CD4-positive, alpha-beta T cell (primary cell): ENCODE measurements at regions not wholly inside any gene's neighbourhood (a gene's known extent, or its start where the extent isn't known, plus 50 kb on each side); places are given as distances from the start of the nearest gene placed in this dataset.

Source experiments
- ATAC-seq: fragments of 200-7000 bp; cut with Tn5 transposase; one replicate; pipeline ENCODE4 v1.10.0; 2022; ENCODE audit warnings: mild to moderate bottlenecking; ENCODE audit not compliant: poor library complexity
- CTCF ChIA-PET: fragments of 350-600 bp; sonication (Branson Sonifier 250); formaldehyde crosslinking; loops from one replicate; lab custom pipeline; 2021; ENCODE audit warnings: antibody characterized with exemption, inconsistent platforms; lab: Charles Lee
- POLR2A ChIA-PET: fragments of 350-600 bp; sonication (Branson Sonifier 250); formaldehyde crosslinking; loops from one replicate; lab custom pipeline; 2021; ENCODE audit warnings: antibody characterized with exemption, inconsistent platforms; lab: Charles Lee
- DNase-seq, 14 experiments: peaks; one replicate each; pipeline ENCODE4 v3.0.0-alpha.2; 2013 to 2020; ENCODE audit warnings: mixed read lengths in 2 of 14
- H3K27ac ChIP-seq, 2 donors: one replicate each; pipeline versions ENCODE4 v1.5.1 to v1.7.0; 2013; ENCODE audit warnings: low read length in 2 of 2, low read depth in 1 of 2, mild to moderate bottlenecking in 1 of 2
- H3K27me3 ChIP-seq, 2 experiments: 1 replicate in 1 of 2; 2 replicates in 1 of 2; pipeline versions ENCODE4 v1.6.1 to v1.7.0; 2013; ENCODE audit warnings: low read length in 2 of 2, control low read depth in 1 of 2, mild to moderate bottlenecking in 1 of 2, moderate library complexity in 1 of 2; ENCODE audit not compliant: insufficient read depth in 2 of 2, control insufficient read depth in 1 of 2
- H3K36me3 ChIP-seq: one replicate; pipeline ENCODE4 v1.6.1; 2013; ENCODE audit warnings: low read length, control low read depth; ENCODE audit not compliant: insufficient read depth
- H3K4me1 ChIP-seq: one replicate; pipeline ENCODE4 v1.6.1; 2013; ENCODE audit warnings: low read length, control low read depth; ENCODE audit not compliant: insufficient read depth
- H3K4me3 ChIP-seq: one replicate; pipeline ENCODE4 v1.5.1; 2013; ENCODE audit warnings: mild to moderate bottlenecking, low read length, moderate library complexity
- H3K9me3 ChIP-seq, 2 experiments: 1 replicate in 1 of 2; 2 replicates in 1 of 2; pipeline versions ENCODE4 v1.6.1 to v1.7.0; 2013; ENCODE audit warnings: low read length in 2 of 2, mild to moderate bottlenecking in 2 of 2, control low read depth in 1 of 2, moderate library complexity in 1 of 2; ENCODE audit not compliant: control insufficient read depth in 1 of 2, insufficient read depth in 1 of 2
- H3K27ac Mint-ChIP-seq: one replicate; pipeline ENCODE4 v1.8.0; 2020; ENCODE audit warnings: mixed read lengths
- H3K27me3 Mint-ChIP-seq: one replicate; pipeline ENCODE4 v1.8.0; 2021; ENCODE audit warnings: mixed read lengths
- H3K36me3 Mint-ChIP-seq: one replicate; pipeline ENCODE4 v1.8.0; 2021; ENCODE audit warnings: low read depth, mixed read lengths
- H3K4me1 Mint-ChIP-seq: one replicate; pipeline ENCODE4 v1.8.0; 2021; ENCODE audit warnings: low read depth, mixed read lengths
- H3K4me3 Mint-ChIP-seq: one replicate; pipeline ENCODE4 v1.8.0; 2020; ENCODE audit warnings: mild to moderate bottlenecking, mixed read lengths
- H3K9me3 Mint-ChIP-seq: one replicate; pipeline ENCODE4 v1.8.0; 2020; ENCODE audit warnings: mixed read lengths
- intact Hi-C, 2 experiments: fragments of 100-400 bp; cut with DNase I in 1 of 2; cut with micrococcal nuclease in 1 of 2; formaldehyde crosslinking; loops; one replicate each; pipeline versions ENCODE4 v1.15.1 to v1.9.0; 2023 to 2025; cut with DNase I, micrococcal nuclease
- TF ChIP-seq, protein P1 (sequence below): fragments of 200-600 bp; IDR thresholded peaks from one replicate; pipeline ENCODE4 v1.8.0; 2022; ENCODE audit warnings: antibody characterized with exemption, mild to moderate bottlenecking

- ATAC-seq (no peak), DNase-seq (no peak)
- H3K36me3 ChIP-seq = no peaks in the 10 kb centered on the region
- TF ChIP-seq, protein P1, sequence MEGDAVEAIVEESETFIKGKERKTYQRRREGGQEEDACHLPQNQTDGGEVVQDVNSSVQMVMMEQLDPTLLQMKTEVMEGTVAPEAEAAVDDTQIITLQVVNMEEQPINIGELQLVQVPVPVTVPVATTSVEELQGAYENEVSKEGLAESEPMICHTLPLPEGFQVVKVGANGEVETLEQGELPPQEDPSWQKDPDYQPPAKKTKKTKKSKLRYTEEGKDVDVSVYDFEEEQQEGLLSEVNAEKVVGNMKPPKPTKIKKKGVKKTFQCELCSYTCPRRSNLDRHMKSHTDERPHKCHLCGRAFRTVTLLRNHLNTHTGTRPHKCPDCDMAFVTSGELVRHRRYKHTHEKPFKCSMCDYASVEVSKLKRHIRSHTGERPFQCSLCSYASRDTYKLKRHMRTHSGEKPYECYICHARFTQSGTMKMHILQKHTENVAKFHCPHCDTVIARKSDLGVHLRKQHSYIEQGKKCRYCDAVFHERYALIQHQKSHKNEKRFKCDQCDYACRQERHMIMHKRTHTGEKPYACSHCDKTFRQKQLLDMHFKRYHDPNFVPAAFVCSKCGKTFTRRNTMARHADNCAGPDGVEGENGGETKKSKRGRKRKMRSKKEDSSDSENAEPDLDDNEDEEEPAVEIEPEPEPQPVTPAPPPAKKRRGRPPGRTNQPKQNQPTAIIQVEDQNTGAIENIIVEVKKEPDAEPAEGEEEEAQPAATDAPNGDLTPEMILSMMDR = no peak
- H3K4me3 ChIP-seq = no peak overlapping the region
- no peak overlapping the region for H3K27ac ChIP-seq
- H3K9me3 ChIP-seq = no peaks in the 10 kb centered on the region
- Mint-ChIP-seq H3K4me3 (no peak overlapping the region), H3K27ac (no peak overlapping the region), H3K4me1 (no peaks in the 10 kb centered on the region), H3K9me3 (peaks cover 10% of the 10 kb centered on the region), H3K27me3 (peaks cover 34% of the 10 kb centered on the region), H3K36me3 (no peaks in the 10 kb centered on the region)
- H3K4me1 ChIP-seq = no peaks in the 10 kb centered on the region
- CTCF ChIA-PET = no interaction called here
- peaks cover 0 to 5% of the 10 kb centered on the region in 2 experiments for H3K27me3 ChIP-seq
- POLR2A ChIA-PET = no interaction called here
- intact Hi-C loops = loop anchor here in 1 of 2 experiments (5.0 kb wide), 1 partner anchor 914 kb away; no protein-coding TSS in a partner anchor
Observed at GRCh38 chr1:29793653-29794348, 557.5 kb downstream of the PTPRU start.

- DNase-seq (peak in 13 of 14 experiments; percentile 9 to 55 (median 23)), ATAC-seq (no peak)
- no peak overlapping the region for H3K4me3 Mint-ChIP-seq
- ChIA-PET POLR2A (no interaction called here), CTCF (no interaction called here)
- intact Hi-C loops = loop anchor here in 1 of 2 experiments (5.0 kb wide), 1 partner anchor 914 kb away; no protein-coding TSS in a partner anchor
- no peaks in the 10 kb centered on the region for H3K36me3 ChIP-seq
- TF ChIP-seq, protein P1 = peak; percentile 13
- no peak overlapping the region for H3K27ac Mint-ChIP-seq
- no peaks in the 10 kb centered on the region for H3K9me3 ChIP-seq
- no peaks in the 10 kb centered on the region for H3K4me1 Mint-ChIP-seq
- no peaks in the 10 kb centered on the region for H3K4me1 ChIP-seq
- H3K9me3 Mint-ChIP-seq = peaks cover 10% of the 10 kb centered on the region
- no peak overlapping the region for H3K4me3 ChIP-seq
- H3K27me3 Mint-ChIP-seq = peaks cover 34% of the 10 kb centered on the region
- peaks cover 2 to 5% of the 10 kb centered on the region in 2 experiments for H3K27me3 ChIP-seq
- no peaks in the 10 kb centered on the region for H3K36me3 Mint-ChIP-seq
- no peak overlapping the region for H3K27ac ChIP-seq
Observed at GRCh38 chr1:29793101-29793546, 556.8 kb downstream of the PTPRU start.

DNA sequence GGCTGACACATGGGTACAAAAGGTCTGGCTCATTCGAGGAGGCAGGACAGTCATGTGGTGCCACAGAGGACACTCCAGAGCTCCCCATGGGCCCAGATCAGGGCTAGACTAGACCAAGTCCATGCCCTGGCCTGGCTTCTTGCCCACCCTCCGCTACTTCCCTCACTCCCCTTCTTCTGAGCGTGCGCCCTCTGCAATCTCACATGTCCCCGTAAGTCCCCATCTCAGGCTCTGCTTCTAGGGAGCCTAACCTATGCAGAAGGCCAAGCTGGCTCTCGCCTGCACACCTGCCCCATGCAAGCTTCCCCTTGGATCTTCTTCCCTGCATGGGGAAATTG is 553.6 kb downstream of the PTPRU start:
- H3K27me3 ChIP-seq = peaks cover 2 to 5% of the 10 kb centered on the region in 2 experiments
- Mint-ChIP-seq H3K4me1 (no peaks in the 10 kb centered on the region), H3K9me3 (peaks cover 2% of the 10 kb centered on the region), H3K4me3 (no peak overlapping the region), H3K27ac (no peak overlapping the region), H3K36me3 (no peaks in the 10 kb centered on the region), H3K27me3 (peaks cover 27% of the 10 kb centered on the region)
- TF ChIP-seq, protein P1 = no peak
- ChIA-PET CTCF (interaction anchor here (0.5 kb wide), 1 partner anchor 619 kb away, joined by 3 read pairs; no protein-coding TSS in a partner anchor), POLR2A (no interaction called here)
- intact Hi-C loops = loop anchor here in 1 of 2 experiments (5.0 kb wide), 1 partner anchor 917 kb away; no protein-coding TSS in a partner anchor
- no peaks in the 10 kb centered on the region for H3K36me3 ChIP-seq
- no peak overlapping the region for H3K27ac ChIP-seq
- H3K4me3 ChIP-seq = no peak overlapping the region
- H3K4me1 ChIP-seq = no peaks in the 10 kb centered on the region
- no peak for DNase-seq
- H3K9me3 ChIP-seq = no peaks in the 10 kb centered on the region
- no peak for ATAC-seq
